ENCODE measurements at regions not wholly inside any gene's neighbourhood (a gene's known extent, or its start where the extent isn't known, plus 50 kb on each side); places are given as distances from the start of the nearest gene placed in this dataset.

- DNase-seq = no peak
Measured at GRCh38 chr4:1459722-1460511, 53.7 kb upstream of the NKX1-1 start.

GRCh38 chr4:1459081-1459721, 53.0 kb upstream of the NKX1-1 start:
- no peak for DNase-seq

GRCh38 chr4:1458581-1458980, 52.3 kb upstream of the NKX1-1 start:
- DNase-seq = no peak

Measured in SIG-M5 (cell line).